ENCODE measurements at regions not wholly inside any gene's neighbourhood (a gene's known extent, or its start where the extent isn't known, plus 50 kb on each side); places are given as distances from the start of the nearest gene placed in this dataset.

DNA sequence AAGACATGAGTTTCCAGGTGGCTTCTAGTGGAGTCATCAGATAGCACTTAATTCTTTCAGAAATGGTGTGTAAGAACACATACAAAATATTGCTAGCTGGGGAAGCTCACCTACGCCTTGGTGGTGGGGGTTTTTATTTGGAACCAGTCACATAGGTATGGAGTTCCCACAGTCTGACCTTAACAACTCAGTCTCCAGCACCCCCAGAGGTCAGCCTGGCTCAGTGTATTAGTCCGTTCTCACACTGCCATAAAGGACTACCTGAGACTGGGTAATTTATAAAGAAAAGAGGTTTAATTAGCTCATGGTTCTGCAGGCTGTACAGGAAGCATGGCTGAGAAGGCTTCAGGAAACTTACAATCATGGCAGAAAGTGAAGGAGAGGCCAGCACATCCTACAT, 317.5 kb upstream of the ZC3H12C start:
- no peaks in the 10 kb centered on the region for H3K9me3 Mint-ChIP-seq (ENCODE audit: unreplicated experiment)
- Histone ChIP-seq H3K4me3 (ENCODE audit: insufficient read depth, low read depth, low read length) (no peak overlapping the region), H3K79me2 (ENCODE audit: insufficient read depth, low read length) (no peaks in the 10 kb centered on the region), H3K4me1 (ENCODE audit: insufficient read depth, low read length) (no peaks in the 10 kb centered on the region), H3K36me3 (ENCODE audit: insufficient read depth, low read length) (no peaks in the 10 kb centered on the region), H3K9ac (ENCODE audit: low read length) (no peak overlapping the region), H2AFZ (ENCODE audit: low read depth, low read length) (no peak overlapping the region), H3K4me2 (ENCODE audit: low read length) (no peak overlapping the region), H4K20me1 (ENCODE audit: insufficient read depth, low read length) (no peaks in the 10 kb centered on the region), H3K9me3 (ENCODE audit: insufficient read depth, low read depth, low read length) (no peaks in the 10 kb centered on the region), H3K27ac (ENCODE audit: low read depth, low read length) (no peak overlapping the region), H3K27me3 (ENCODE audit: insufficient read depth, low read length) (no peaks in the 10 kb centered on the region)
- H3K4me1 Mint-ChIP-seq (ENCODE audit: low read depth, unreplicated experiment) = no peaks in the 10 kb centered on the region
- H3K36me3 Mint-ChIP-seq (ENCODE audit: low read depth, unreplicated experiment) = no peaks in the 10 kb centered on the region
- H3K4me3 Mint-ChIP-seq (ENCODE audit: unreplicated experiment) = no peak overlapping the region
- FAIRE-seq (no peak), DNase-seq (ENCODE audit: low read depth) (no peak)
- TF ChIP-seq EZH2 (IDR thresholded peaks at IDR 0.05; ENCODE audit: insufficient read depth, low read length) = no peak
- TF ChIP-seq, protein P1, sequence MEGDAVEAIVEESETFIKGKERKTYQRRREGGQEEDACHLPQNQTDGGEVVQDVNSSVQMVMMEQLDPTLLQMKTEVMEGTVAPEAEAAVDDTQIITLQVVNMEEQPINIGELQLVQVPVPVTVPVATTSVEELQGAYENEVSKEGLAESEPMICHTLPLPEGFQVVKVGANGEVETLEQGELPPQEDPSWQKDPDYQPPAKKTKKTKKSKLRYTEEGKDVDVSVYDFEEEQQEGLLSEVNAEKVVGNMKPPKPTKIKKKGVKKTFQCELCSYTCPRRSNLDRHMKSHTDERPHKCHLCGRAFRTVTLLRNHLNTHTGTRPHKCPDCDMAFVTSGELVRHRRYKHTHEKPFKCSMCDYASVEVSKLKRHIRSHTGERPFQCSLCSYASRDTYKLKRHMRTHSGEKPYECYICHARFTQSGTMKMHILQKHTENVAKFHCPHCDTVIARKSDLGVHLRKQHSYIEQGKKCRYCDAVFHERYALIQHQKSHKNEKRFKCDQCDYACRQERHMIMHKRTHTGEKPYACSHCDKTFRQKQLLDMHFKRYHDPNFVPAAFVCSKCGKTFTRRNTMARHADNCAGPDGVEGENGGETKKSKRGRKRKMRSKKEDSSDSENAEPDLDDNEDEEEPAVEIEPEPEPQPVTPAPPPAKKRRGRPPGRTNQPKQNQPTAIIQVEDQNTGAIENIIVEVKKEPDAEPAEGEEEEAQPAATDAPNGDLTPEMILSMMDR (IDR thresholded peaks at IDR 0.05; ENCODE audit: insufficient read depth, low read depth, low read length) = no peak
- no peaks in the 10 kb centered on the region for H3K27me3 Mint-ChIP-seq (ENCODE audit: low read depth, unreplicated experiment)
- no peak overlapping the region for H3K27ac Mint-ChIP-seq (ENCODE audit: unreplicated experiment)

DNA sequence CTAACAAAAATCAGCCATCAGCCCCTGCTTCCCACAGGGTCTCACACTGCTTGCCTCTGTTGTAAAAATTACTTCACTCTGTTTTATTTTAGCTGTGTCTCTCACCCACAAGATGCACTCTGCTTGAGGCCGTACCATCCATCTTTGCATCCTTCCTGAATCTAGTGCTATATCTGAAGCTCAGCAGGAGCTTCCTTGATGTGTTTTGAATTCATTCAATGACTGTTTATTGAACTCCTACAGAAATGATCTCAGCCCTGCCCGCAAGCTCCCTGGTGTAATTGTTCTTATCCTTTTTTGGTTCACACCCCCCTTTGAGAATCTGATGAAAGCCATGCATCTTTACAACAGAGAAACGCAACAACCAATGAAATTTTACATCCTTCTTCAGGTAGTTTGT, 310.2 kb upstream of the ZC3H12C start:
- Mint-ChIP-seq H3K27ac (ENCODE audit: unreplicated experiment) (no peak overlapping the region), H3K9me3 (ENCODE audit: unreplicated experiment) (no peaks in the 10 kb centered on the region)
- FAIRE-seq = no peak

DNA sequence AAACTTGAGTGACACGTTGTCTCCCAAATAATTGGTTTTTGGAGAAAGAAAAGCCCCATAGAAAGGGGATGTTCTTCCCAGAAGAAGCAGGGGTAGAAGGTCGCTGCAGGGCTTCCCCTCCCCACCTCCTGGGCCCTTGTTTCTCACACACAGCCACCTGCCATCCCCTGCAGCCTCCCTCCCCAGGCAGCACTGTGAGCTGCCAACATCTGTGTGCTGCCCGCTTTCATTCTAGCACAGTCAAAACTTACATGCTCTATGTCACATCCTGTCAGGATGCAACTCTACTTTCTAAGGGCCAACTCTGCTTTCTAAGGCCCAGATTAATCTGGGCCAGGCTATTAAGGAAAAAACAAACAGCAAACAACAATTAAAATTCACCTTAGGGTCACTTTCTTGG, 309.4 kb upstream of the ZC3H12C start:
- Mint-ChIP-seq H3K27ac (ENCODE audit: unreplicated experiment) (no peak overlapping the region), H3K27me3 (ENCODE audit: low read depth, unreplicated experiment) (no peaks in the 10 kb centered on the region), H3K4me3 (ENCODE audit: unreplicated experiment) (no peak overlapping the region), H3K9me3 (ENCODE audit: unreplicated experiment) (no peaks in the 10 kb centered on the region), H3K36me3 (ENCODE audit: low read depth, unreplicated experiment) (no peaks in the 10 kb centered on the region), H3K4me1 (ENCODE audit: low read depth, unreplicated experiment) (no peaks in the 10 kb centered on the region)
- Histone ChIP-seq H3K4me1 (ENCODE audit: insufficient read depth, low read length) (no peaks in the 10 kb centered on the region), H3K27ac (ENCODE audit: low read depth, low read length) (no peak overlapping the region), H3K27me3 (ENCODE audit: insufficient read depth, low read length) (no peaks in the 10 kb centered on the region), H3K9me3 (ENCODE audit: insufficient read depth, low read depth, low read length) (no peaks in the 10 kb centered on the region), H3K79me2 (ENCODE audit: insufficient read depth, low read length) (no peaks in the 10 kb centered on the region), H3K4me3 (ENCODE audit: insufficient read depth, low read depth, low read length) (no peak overlapping the region), H4K20me1 (ENCODE audit: insufficient read depth, low read length) (no peaks in the 10 kb centered on the region), H3K36me3 (ENCODE audit: insufficient read depth, low read length) (no peaks in the 10 kb centered on the region), H3K9ac (ENCODE audit: low read length) (no peak overlapping the region), H2AFZ (ENCODE audit: low read depth, low read length) (no peak overlapping the region), H3K4me2 (ENCODE audit: low read length) (no peak overlapping the region)
- no peak for FAIRE-seq
- no peak for TF ChIP-seq EZH2 (IDR thresholded peaks at IDR 0.05; ENCODE audit: insufficient read depth, low read length)
- TF ChIP-seq, protein P1 (IDR thresholded peaks at IDR 0.05; ENCODE audit: insufficient read depth, low read depth, low read length) = no peak
- DNase-seq (ENCODE audit: low read depth) = no peak

More for the DNA sequence above, 310.2 kb upstream of the ZC3H12C start:
- H3K4me1 Mint-ChIP-seq (ENCODE audit: low read depth, unreplicated experiment) = no peaks in the 10 kb centered on the region
- no peaks in the 10 kb centered on the region for H3K27me3 ChIP-seq (ENCODE audit: insufficient read depth, low read length)
- H3K4me1 ChIP-seq (ENCODE audit: insufficient read depth, low read length) = no peaks in the 10 kb centered on the region
- H3K4me3 ChIP-seq (ENCODE audit: insufficient read depth, low read depth, low read length) = no peak overlapping the region
- no peaks in the 10 kb centered on the region for H3K9me3 ChIP-seq (ENCODE audit: insufficient read depth, low read depth, low read length)
- no peak overlapping the region for H3K9ac ChIP-seq (ENCODE audit: low read length)
- H3K4me3 Mint-ChIP-seq (ENCODE audit: unreplicated experiment) = no peak overlapping the region
- DNase-seq (ENCODE audit: low read depth) = no peak
- no peaks in the 10 kb centered on the region for H3K79me2 ChIP-seq (ENCODE audit: insufficient read depth, low read length)
- H3K36me3 Mint-ChIP-seq (ENCODE audit: low read depth, unreplicated experiment) = no peaks in the 10 kb centered on the region
- TF ChIP-seq EZH2 (IDR thresholded peaks at IDR 0.05; ENCODE audit: insufficient read depth, low read length) = no peak
- TF ChIP-seq, protein P1 (IDR thresholded peaks at IDR 0.05; ENCODE audit: insufficient read depth, low read depth, low read length) = no peak
- no peaks in the 10 kb centered on the region for H3K27me3 Mint-ChIP-seq (ENCODE audit: low read depth, unreplicated experiment)
- no peak overlapping the region for H2AFZ ChIP-seq (ENCODE audit: low read depth, low read length)
- H3K27ac ChIP-seq (ENCODE audit: low read depth, low read length) = no peak overlapping the region
- no peaks in the 10 kb centered on the region for H3K36me3 ChIP-seq (ENCODE audit: insufficient read depth, low read length)
- H3K4me2 ChIP-seq (ENCODE audit: low read length) = no peak overlapping the region
- no peaks in the 10 kb centered on the region for H4K20me1 ChIP-seq (ENCODE audit: insufficient read depth, low read length)
